Ascending aorta (tissue), 2 donors: ENCODE measurements at regions not wholly inside any gene's neighbourhood (a gene's known extent, or its start where the extent isn't known, plus 50 kb on each side); places are given as distances from the start of the nearest gene placed in this dataset.

Experiments
- DNase-seq, 2 donors: peaks; one replicate each; pipeline ENCODE4 v3.0.0-alpha.2; 2019; ENCODE audit warnings: low spot score in 2 of 2
- H3K27ac ChIP-seq, 2 donors: fragments of 200-600 bp; sonication (generic); one replicate each; pipeline ENCODE4 v1.5.1; 2016 to 2017; ENCODE audit warnings: mild to moderate bottlenecking in 1 of 2
- H3K27me3 ChIP-seq: fragments of 200-600 bp; sonication (generic); one replicate; pipeline ENCODE4 v1.5.1; 2017
- H3K36me3 ChIP-seq, 2 donors: fragments of 200-600 bp; sonication (generic); one replicate each; pipeline ENCODE4 v1.5.1; 2016
- H3K4me1 ChIP-seq, 2 donors: fragments of 200-600 bp; sonication (generic); one replicate each; pipeline ENCODE4 v1.5.1; 2016 to 2017; ENCODE audit warnings: mild to moderate bottlenecking in 1 of 2
- H3K4me3 ChIP-seq, 2 donors: fragments of 200-600 bp; sonication (generic); one replicate each; pipeline ENCODE4 v1.5.1; 2016 to 2017; ENCODE audit warnings: mild to moderate bottlenecking in 1 of 2
- H3K9me3 ChIP-seq, 2 donors: fragments of 200-600 bp; sonication (generic); one replicate each; pipeline ENCODE4 v1.5.1; 2016
- CTCF ChIP-seq, 3 experiments: fragments of 200-600 bp in 2 of 3; fragments of 450-650 bp in 1 of 3; sonication (generic) in 2 of 3; IDR thresholded peaks; one replicate each; pipeline ENCODE4 v1.5.1; 2016 to 2019; ENCODE audit warnings: antibody characterized with exemption in 3 of 3, mild to moderate bottlenecking in 1 of 3, moderate library complexity in 1 of 3
- intact Hi-C: fragments of 100-400 bp; cut with DNase I; formaldehyde crosslinking; loops from one replicate; pipeline ENCODE4 v1.15.1; 2023

GRCh38 chr18:55097456-55098170 is 138.4 kb upstream of the CCDC68 start:
- no peak overlapping the region for H3K27ac ChIP-seq
- TF ChIP-seq CTCF (IDR thresholded peaks at IDR 0.05), result no peak
- H3K27me3 ChIP-seq, result no peaks in the 10 kb centered on the region
- H3K4me1 ChIP-seq, result no peaks in the 10 kb centered on the region
- H3K4me3 ChIP-seq, result no peak overlapping the region
- DNase-seq, result no peak
- no peaks in the 10 kb centered on the region for H3K36me3 ChIP-seq
- H3K9me3 ChIP-seq, result no peaks in the 10 kb centered on the region
- intact Hi-C loops, result loop anchor here (5.0 kb wide), 1 partner anchor 1480 kb away; no protein-coding TSS in a partner anchor

- Histone ChIP-seq H3K36me3 (no peaks in the 10 kb centered on the region), H3K4me3 (no peak overlapping the region), H3K9me3 (no peaks in the 10 kb centered on the region), H3K27me3 (no peaks in the 10 kb centered on the region), H3K4me1 (no peaks in the 10 kb centered on the region), H3K27ac (no peak overlapping the region)
- no peak for DNase-seq
- peak in 1 of 3 experiments; percentile 37 for TF ChIP-seq CTCF (IDR thresholded peaks at IDR 0.05)
- intact Hi-C loops, result loop anchor here (5.0 kb wide), 1 partner anchor 1481 kb away; no protein-coding TSS in a partner anchor
These were observed 137.1 kb upstream of the CCDC68 start for GRCh38 chr18:55096263-55096951.

GRCh38 chr18:55095584-55095983 is 136.3 kb upstream of the CCDC68 start:
- intact Hi-C loops, result loop anchor here (5.0 kb wide), 1 partner anchor 1482 kb away; no protein-coding TSS in a partner anchor
- no peaks in the 10 kb centered on the region for H3K36me3 ChIP-seq
- no peaks in the 10 kb centered on the region for H3K4me1 ChIP-seq
- TF ChIP-seq CTCF (IDR thresholded peaks at IDR 0.05), result no peak
- H3K4me3 ChIP-seq, result no peak overlapping the region
- no peaks in the 10 kb centered on the region for H3K27me3 ChIP-seq
- no peaks in the 10 kb centered on the region for H3K9me3 ChIP-seq
- no peak overlapping the region for H3K27ac ChIP-seq
- DNase-seq, result no peak

GRCh38 chr18:55093808-55094207 is 134.5 kb upstream of the CCDC68 start:
- no peak for TF ChIP-seq CTCF (IDR thresholded peaks at IDR 0.05)
- Histone ChIP-seq H3K36me3 (no peaks in the 10 kb centered on the region), H3K4me1 (no peaks in the 10 kb centered on the region), H3K4me3 (no peak overlapping the region), H3K27ac (no peak overlapping the region), H3K9me3 (no peaks in the 10 kb centered on the region), H3K27me3 (no peaks in the 10 kb centered on the region)
- intact Hi-C loops, result no loop called here
- DNase-seq, result no peak

GRCh38 chr18:55093295-55093694 is 134.0 kb upstream of the CCDC68 start:
- intact Hi-C loops, result no loop called here
- Histone ChIP-seq H3K9me3 (no peaks in the 10 kb centered on the region), H3K27ac (no peak overlapping the region)

More at GRCh38 chr18:55093295-55093694, 134.0 kb upstream of the CCDC68 start:
- Histone ChIP-seq H3K4me1 (no peaks in the 10 kb centered on the region), H3K27me3 (no peaks in the 10 kb centered on the region), H3K4me3 (no peak overlapping the region), H3K36me3 (no peaks in the 10 kb centered on the region)
- no peak for TF ChIP-seq CTCF (IDR thresholded peaks at IDR 0.05)
- no peak for DNase-seq
